DND-41 (cell line): ENCODE measurements at regions not wholly inside any gene's neighbourhood (a gene's known extent, or its start where the extent isn't known, plus 50 kb on each side); places are given as distances from the start of the nearest gene placed in this dataset.

ENCODE experiments used
- ATAC-seq: fragments of 200-7000 bp; cut with Tn5 transposase; 3 replicates; pipeline ENCODE4 v1.9.1; 2021; ENCODE audit warnings: low read depth; ENCODE audit not compliant: insufficient read depth
- DNase-seq: peaks from one replicate; pipeline ENCODE4 v3.0.0-alpha.2; 2020
- H2AFZ ChIP-seq: 2 replicates; pipeline ENCODE4 v1.6.0; 2012; ENCODE audit warnings: low read depth, low read length
- H3K27ac ChIP-seq: 2 replicates; pipeline ENCODE4 v1.5.1; 2012; ENCODE audit warnings: low read length, inconsistent platforms
- H3K27me3 ChIP-seq: fragments of 200-600 bp; sonication (generic); 2 replicates; pipeline ENCODE4 v1.6.0; 2012; ENCODE audit warnings: low read length, mild to moderate bottlenecking, inconsistent platforms; ENCODE audit not compliant: insufficient read depth, poor library complexity
- H3K36me3 ChIP-seq: 2 replicates; pipeline ENCODE4 v1.5.1; 2012; ENCODE audit warnings: low read length, inconsistent platforms; ENCODE audit not compliant: insufficient read depth
- H3K4me1 ChIP-seq: 2 replicates; pipeline ENCODE4 v1.5.1; 2012; ENCODE audit warnings: mild to moderate bottlenecking, low read length; ENCODE audit not compliant: insufficient read depth
- H3K4me2 ChIP-seq: 2 replicates; pipeline ENCODE4 v1.6.0; 2012; ENCODE audit warnings: mild to moderate bottlenecking, moderate library complexity, low read length, inconsistent platforms; ENCODE audit not compliant: insufficient read depth
- H3K4me3 ChIP-seq, 2 experiments: fragments of 200-600 bp in 1 of 2; shearing (Covaris generic) in 1 of 2; 2 replicates each; pipeline ENCODE4 v1.5.1; 2012 to 2016; ENCODE audit warnings: inconsistent platforms in 2 of 2, low read length in 2 of 2, mild to moderate bottlenecking in 2 of 2, low read depth in 1 of 2, moderate library complexity in 1 of 2
- H3K79me2 ChIP-seq: 2 replicates; pipeline ENCODE4 v1.6.0; 2012; ENCODE audit warnings: low read length, inconsistent platforms; ENCODE audit not compliant: insufficient read depth
- H3K9ac ChIP-seq: 2 replicates; pipeline ENCODE4 v1.6.0; 2012; ENCODE audit warnings: low read depth, mild to moderate bottlenecking, inconsistent platforms, low read length, moderate library complexity
- H3K9me3 ChIP-seq: 2 replicates; pipeline ENCODE4 v1.5.1; 2012; ENCODE audit warnings: low read length, moderate library complexity, mild to moderate bottlenecking, inconsistent platforms; ENCODE audit not compliant: insufficient read depth, severe bottlenecking
- H4K20me1 ChIP-seq: 2 replicates; pipeline ENCODE4 v1.6.0; 2012; ENCODE audit warnings: low read length; ENCODE audit not compliant: insufficient read depth
- EZH2 ChIP-seq: IDR thresholded peaks from 3 replicates; pipeline ENCODE4 v1.6.1; 2012; ENCODE audit warnings: borderline replicate concordance, low read depth, mild to moderate bottlenecking, moderate library complexity, low read length, inconsistent platforms; ENCODE audit not compliant: severe bottlenecking
- TF ChIP-seq, protein P1 (sequence below): IDR thresholded peaks from 2 replicates; pipeline ENCODE4 v1.5.1; 2012; ENCODE audit warnings: borderline replicate concordance, low read length, moderate library complexity, mild to moderate bottlenecking; ENCODE audit not compliant: poor library complexity, severe bottlenecking; ENCODE audit errors: extremely low read depth

DNA sequence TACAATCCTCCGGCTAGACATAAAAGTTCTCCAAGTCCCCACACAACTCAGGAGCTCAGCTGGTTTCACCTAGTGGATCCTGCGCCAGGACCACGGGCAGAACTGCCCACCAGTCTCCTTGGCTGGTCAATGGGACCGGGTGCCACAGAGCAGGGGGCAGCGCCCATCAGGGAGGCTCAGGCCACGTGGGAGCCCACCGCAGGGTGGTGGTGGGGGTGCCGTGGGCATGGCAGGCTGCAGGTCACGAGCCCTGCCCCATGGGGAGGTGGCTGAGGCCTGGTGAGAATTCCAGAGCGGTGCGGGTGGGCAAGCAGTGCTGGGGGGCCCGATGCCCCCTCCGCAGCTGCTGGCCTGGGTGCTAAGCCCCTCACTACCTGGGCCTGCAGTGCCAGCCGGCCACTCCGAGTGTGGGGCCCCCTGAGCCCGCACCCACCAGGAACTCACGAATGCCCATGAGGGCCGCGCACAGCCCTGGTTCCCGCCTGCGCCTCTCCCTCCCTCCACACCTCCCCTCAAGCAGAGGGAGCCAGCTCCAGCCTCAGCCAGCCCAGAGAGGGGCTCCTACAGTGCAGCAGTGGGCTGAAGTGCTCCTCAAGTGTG, 1091.9 kb upstream of the TENM4 start:
- Histone ChIP-seq H4K20me1 (no peaks in the 10 kb centered on the region), H3K79me2 (no peaks in the 10 kb centered on the region), H3K9ac (no peak overlapping the region), H3K4me3 (no peak overlapping the region), H3K27me3 (no peaks in the 10 kb centered on the region), H3K36me3 (no peaks in the 10 kb centered on the region), H3K27ac (no peak overlapping the region), H3K4me1 (no peaks in the 10 kb centered on the region), H3K9me3 (no peaks in the 10 kb centered on the region), H3K4me2 (no peak overlapping the region), H2AFZ (no peak overlapping the region)
- ATAC-seq (no peak), DNase-seq (no peak)
- TF ChIP-seq EZH2, result no peak
- TF ChIP-seq, protein P1, sequence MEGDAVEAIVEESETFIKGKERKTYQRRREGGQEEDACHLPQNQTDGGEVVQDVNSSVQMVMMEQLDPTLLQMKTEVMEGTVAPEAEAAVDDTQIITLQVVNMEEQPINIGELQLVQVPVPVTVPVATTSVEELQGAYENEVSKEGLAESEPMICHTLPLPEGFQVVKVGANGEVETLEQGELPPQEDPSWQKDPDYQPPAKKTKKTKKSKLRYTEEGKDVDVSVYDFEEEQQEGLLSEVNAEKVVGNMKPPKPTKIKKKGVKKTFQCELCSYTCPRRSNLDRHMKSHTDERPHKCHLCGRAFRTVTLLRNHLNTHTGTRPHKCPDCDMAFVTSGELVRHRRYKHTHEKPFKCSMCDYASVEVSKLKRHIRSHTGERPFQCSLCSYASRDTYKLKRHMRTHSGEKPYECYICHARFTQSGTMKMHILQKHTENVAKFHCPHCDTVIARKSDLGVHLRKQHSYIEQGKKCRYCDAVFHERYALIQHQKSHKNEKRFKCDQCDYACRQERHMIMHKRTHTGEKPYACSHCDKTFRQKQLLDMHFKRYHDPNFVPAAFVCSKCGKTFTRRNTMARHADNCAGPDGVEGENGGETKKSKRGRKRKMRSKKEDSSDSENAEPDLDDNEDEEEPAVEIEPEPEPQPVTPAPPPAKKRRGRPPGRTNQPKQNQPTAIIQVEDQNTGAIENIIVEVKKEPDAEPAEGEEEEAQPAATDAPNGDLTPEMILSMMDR, result no peak

DNA sequence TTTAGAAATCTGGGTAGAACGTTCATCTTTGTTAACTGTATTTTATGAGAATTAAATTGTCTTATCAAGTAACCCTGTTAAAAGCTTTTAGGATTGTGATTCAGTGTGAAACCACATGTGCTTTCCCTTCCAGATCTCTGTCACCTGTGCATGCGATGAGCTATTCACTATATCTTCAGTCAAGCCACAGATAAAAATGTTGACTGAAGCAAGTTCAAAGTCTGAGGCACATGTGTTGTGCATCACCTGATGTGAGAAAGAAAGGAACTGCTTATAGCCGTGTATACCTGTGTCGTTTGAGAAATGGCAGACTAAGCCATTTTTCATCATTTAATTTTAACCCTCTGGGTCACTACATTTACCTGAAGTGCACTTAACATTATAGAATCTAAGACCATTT, 1088.9 kb upstream of the TENM4 start:
- H4K20me1 ChIP-seq, result no peaks in the 10 kb centered on the region
- H3K9ac ChIP-seq, result no peak overlapping the region
- ATAC-seq, result no peak
- no peaks in the 10 kb centered on the region for H3K36me3 ChIP-seq
- H3K4me1 ChIP-seq, result no peaks in the 10 kb centered on the region
- no peaks in the 10 kb centered on the region for H3K27me3 ChIP-seq
- no peak overlapping the region for H2AFZ ChIP-seq
- no peak for DNase-seq
- no peak for TF ChIP-seq EZH2
- TF ChIP-seq, protein P1, result no peak
- no peak overlapping the region for H3K27ac ChIP-seq
- H3K9me3 ChIP-seq, result no peaks in the 10 kb centered on the region
- no peak overlapping the region for H3K4me3 ChIP-seq
- H3K4me2 ChIP-seq, result no peak overlapping the region
- no peaks in the 10 kb centered on the region for H3K79me2 ChIP-seq

DNA sequence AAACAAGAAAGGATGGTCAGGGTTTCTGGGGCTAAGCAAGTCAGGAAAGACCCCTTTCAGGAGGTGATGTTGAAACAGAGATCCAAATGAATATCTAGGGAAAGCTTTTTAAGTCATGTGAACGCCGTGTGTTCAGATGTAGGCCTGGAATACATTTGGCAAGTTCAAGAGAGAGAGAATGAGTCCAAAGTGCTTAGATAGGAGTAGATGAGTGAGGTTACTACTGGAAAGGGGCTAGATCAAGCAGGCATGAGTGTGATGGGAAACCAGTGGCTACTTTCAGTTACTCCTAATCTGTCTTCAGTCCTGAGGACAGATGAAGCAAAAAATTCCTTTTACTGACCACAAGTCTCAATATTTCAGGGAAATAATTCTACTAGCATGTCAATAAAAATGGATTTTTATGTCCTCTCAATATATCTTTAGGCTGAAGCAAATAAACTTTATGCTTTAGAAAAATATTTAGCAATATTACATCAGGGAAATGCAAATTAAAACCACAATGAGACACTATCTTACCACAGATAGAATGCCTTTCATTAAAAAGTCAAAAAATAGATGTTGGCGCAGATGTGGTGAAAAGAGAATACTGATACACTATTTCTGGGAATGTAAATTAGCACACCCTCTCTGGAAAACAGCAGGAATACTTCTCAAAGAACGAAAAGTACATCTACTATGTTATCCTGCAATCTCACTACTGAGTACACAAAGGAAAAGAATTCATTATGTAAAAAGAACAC, 1085.0 kb upstream of the TENM4 start:
- no peak overlapping the region for H2AFZ ChIP-seq
- no peaks in the 10 kb centered on the region for H3K79me2 ChIP-seq
- DNase-seq (no peak), ATAC-seq (no peak)
- no peaks in the 10 kb centered on the region for H3K27me3 ChIP-seq
- no peaks in the 10 kb centered on the region for H3K36me3 ChIP-seq
- H3K4me1 ChIP-seq, result no peaks in the 10 kb centered on the region
- TF ChIP-seq EZH2, result no peak
- TF ChIP-seq, protein P1, result no peak
- H3K4me3 ChIP-seq, result no peak overlapping the region
- H4K20me1 ChIP-seq, result no peaks in the 10 kb centered on the region
- H3K4me2 ChIP-seq, result no peak overlapping the region
- no peak overlapping the region for H3K9ac ChIP-seq
- no peaks in the 10 kb centered on the region for H3K9me3 ChIP-seq
- no peak overlapping the region for H3K27ac ChIP-seq
